NCI-H128 (cell line): ENCODE measurements at regions not wholly inside any gene's neighbourhood (a gene's known extent, or its start where the extent isn't known, plus 50 kb on each side); places are given as distances from the start of the nearest gene placed in this dataset.
"Not testable (repeated sequence)": the region's sequence is repeated elsewhere in the genome, so short reads cannot be mapped to it uniquely, and the experiment has no call there.

ENCODE experiments used
- DNase-seq: peaks from one replicate; lab custom pipeline; 2025; ENCODE audit not compliant: unreplicated experiment; lab: John Stamatoyannopoulos, UW

DNA sequence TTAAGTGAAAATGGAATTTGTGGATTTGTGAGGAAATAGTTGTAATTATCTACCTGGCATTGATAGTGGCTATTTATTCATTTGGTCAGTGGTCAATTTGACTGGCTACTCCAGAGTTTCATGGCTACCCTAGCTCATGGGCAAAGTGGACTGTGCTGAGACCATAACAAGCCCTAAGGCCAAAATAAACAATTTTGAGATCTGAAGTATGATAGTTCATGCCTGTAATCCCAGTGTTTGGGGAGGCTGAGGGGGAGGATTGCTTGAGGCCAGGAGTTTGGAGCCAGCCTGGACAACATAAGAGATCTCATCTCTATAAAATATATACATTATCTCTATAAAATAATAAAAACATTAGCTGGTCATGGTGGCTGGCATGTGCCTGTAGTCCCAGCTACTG is 311.7 kb downstream of the HIVEP2 start:
- no peak for DNase-seq

DNA sequence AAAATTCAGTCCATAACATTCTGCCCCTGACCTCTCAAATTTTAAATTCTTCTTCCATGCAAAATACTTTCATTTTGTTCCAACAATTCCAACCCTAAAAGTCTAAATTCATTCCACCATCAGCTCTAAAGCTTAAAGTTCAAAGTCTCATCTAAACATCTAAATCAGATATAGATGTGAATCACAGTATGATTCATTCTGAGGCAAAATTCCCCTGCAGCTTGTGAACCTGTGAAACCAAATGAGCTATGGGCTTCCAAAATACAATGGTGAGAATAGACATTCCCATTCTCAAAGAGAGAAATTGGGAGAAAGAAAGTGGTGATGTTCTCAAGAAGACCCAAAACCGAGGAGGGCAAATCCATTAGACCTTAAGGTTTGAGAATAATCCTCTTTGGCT is 309.8 kb downstream of the HIVEP2 start:
- DNase-seq, result no peak

DNA sequence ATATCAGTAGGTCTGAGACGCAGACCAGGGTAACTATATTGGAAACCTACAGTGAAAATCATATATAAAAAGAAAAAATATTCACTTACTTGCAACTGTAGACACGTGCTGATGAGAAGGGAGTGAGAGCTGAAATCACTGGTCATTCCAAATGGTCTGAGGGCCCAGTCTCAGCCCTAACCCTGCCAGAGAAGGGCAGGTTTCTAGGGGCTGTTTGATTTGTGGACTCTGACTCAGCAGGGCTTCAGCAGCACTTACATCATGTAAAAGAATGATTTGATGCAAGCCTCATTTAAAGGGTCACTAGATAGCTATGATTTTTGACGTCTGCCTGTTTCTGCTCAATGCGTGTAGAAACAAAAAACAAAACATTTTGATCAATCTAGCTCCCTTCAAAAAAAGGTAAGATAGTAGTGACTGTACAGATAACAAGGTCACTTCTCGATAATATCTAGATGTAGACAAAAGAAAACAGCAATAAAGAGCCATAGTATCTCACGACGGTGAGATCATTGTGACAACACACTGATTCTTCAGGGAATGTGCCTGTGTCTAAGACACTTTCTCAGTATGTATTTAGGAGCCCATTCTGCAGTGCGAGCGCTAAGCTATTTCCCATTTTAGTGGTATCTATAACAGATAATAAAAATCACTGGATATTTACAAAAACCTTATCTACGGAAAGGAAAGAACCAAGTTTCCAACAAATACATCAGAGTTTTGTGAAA is 307.2 kb downstream of the HIVEP2 start:
- no peak for DNase-seq

DNA sequence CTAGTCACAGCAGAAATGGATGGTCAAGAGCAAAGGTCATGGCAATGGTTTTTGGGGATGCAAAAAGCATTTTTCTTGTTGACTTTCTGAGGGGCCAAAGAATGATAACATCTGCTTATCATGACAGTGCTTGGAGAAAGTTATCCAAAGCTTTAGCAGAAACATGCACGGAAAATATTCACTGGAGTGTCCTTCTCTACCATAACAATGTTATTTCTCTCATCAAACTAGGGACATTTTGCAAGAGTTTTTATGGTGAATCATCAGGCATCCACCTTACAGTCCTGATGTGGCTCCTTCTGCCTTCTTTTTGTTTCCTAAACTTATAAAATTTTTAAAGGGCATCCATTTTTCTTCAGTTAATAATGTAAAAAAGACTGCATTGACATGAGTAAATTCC is 302.3 kb downstream of the HIVEP2 start:
- no peak for DNase-seq

DNA sequence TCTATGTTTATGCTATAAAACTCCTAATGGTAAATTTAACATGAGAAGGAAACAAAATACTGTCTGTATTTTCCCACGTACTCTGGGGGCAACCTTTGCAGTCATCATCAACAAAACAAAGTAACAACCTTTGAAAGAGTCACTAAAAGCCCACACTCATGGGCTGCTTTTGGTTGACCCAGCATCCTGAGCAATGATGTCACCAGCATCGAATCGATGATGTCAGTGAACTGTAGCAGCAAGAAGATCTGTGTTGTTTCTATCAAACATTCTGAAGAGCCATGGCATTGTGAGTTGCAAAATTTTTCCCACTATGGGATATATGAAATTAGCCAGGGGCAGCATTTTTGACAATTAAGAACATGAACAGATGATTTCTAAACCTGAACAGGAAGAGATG is 300.1 kb downstream of the HIVEP2 start:
- DNase-seq, result no peak

DNA sequence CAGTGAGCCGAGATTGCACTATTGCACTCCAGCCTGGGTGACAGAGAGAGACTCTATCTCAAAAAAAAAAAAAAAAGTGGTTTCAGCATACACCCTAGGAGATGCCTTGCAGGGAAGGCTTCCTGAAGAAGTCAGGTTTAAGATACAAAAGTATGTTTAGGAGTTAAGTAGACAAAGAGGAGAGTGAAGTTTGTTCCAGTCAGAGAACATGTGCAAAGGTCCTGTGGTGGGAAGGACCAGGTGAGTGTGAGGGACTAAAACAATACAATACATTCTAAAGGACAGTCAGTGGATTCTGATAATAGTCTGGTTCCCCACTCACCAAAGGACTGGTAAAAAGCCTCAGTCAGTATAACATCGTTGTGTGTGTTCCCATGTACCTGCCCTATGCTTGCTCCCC is 299.3 kb downstream of the HIVEP2 start:
- no peak for DNase-seq

DNA sequence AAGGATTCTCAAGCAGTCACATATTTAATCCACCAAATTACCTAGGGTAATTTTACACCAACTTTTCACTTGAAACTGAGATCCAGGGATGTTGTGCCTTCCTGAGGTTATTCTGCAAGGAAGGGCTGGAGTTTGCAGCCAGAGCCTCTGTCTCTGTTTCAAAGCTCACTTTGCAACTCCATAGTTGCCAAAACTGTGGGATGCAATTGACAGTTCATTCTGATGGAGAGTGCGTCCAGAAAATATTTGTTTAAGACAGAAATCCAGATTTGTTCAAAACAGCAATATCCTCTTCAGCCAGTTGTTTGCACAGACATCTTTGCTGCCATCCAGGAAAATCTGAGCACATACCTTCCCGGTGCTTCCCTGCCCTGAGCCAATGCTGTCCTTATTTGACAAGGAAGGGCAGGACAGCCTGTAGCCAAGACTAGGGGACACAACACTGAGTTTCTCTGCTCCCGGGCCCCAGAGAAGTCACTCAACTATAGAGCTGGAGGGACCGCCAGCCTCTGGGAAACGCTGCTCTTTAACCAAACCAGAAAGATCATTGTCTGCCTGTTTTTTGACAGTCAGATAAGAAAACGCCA is 297.4 kb downstream of the HIVEP2 start:
- DNase-seq, result no peak

DNA sequence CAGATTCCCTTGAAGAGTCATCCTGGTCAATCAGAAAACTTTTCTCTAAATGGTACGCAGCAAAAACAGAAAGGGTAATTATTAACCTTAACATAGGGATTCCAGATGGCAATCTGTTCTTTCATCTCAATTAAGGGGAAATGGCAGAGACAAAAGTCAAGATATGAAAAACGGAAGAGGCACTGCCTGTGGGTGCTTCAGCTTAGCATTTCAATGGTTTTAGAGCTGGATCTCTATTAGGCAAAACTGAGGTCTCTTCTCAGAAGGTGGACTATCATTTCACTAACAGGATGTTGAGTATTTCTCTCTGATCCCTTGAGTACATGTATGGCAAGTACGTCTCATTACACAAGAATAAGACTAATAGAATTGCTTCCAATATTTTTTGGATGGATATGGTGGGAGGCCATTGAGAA is 296.9 kb downstream of the HIVEP2 start:
- DNase-seq, result no peak

DNA sequence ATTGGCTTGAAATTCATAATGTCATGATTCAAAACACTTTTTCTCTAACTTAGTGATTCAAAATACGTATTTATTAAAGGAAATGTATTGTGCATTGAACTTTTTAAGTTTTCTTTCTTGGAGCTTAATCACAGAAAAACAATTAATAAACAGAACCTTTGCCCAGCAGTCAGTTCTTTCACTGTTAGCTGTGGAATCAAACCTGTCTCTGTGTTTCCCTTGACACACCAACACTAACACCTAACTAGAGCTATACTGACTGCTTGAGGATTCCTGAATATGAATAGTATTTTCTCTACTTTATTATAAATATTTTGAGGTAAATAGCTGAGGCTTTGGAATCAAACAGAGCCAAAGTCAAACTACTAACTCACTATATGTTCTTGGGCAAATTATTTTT is 296.4 kb downstream of the HIVEP2 start:
- DNase-seq, result no peak

DNA sequence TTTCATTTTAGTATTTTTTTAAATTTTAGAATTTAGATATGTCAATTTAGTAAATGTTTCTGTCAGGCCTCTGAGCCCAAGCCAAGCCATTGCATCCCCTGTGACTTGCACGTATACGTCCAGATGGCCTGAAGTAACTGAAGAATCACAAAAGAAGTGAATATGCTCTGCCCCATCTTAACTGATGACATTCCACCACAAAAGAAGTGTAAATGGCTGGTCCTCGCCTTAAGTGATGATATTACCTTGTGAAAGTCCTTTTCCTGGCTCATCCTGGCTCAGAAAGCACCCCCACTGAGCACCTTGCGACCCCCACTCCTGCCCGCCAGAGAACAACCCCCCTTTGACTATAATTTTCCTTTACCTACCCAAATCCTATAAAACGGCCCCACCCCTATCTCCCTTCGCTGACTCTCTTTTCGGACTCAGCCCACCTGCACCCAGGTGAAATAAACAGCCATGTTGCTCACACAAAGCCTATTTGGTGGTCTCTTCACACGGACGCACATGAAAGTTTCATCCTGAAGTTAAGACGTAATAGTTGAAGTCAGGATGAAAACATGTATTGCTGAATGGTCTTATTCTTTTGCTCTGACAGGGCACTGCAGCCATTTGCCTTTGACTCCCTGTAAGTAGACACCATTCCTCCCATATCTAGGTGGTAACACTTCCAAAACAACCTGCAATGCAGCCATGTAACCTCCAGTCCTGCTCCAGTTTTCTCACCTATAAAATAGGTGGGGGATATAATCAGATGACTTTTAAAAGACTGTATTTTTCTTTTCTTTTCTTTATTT is 295.3 kb downstream of the HIVEP2 start:
- not testable (repeated sequence) for DNase-seq

DNA sequence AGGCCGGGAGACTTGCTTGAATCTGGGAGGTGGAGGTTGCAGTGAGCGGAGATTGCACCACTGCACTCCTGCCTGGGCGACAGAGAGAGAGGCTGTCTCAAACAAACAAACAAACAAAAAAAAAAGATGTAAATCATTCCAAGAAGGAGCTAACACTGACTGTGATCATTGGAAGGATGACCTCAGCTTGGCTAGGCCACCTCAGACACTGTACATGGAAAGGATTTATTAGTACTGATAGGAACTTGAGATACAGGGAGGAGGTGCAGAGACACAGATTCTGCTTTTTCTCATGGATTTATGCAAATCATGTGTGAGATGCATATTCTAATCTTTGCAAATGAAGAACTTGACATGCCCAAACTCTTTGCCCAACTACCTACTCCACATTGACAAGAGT is 293.6 kb downstream of the HIVEP2 start:
- no peak for DNase-seq

DNA sequence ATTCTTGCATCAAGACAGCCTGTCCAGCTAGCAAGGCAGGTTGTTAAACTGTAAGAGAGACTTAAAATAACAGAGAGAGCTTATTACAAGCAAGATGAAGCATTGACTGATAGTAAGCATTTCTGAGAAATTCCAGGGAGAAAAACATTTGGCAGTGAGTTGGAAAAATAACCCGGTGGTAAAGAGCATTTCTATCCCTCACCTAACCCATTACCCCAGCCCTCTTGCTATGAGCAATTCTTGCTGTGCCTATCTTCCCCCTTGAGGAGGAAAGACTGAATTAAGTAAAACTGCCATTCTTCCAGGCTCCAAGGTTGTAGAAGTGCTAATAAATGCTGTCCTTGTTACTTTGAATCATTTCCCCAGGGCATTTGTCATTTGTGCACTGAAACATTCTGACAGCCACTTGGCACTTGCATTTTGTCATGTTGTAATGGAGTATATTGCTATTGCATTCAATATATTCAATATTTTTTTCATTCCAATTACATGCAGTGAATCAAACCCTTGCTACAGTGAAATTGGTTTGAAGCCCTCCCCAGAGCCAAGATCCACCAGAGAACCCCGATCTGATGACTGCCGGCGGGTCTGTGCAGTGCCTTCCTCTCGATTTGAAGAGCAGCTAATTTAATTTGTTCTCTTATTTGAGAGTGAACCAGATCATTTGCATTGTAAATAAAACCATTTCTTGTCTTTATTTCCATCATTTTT is 291.1 kb downstream of the HIVEP2 start:
- DNase-seq, result no peak

DNA sequence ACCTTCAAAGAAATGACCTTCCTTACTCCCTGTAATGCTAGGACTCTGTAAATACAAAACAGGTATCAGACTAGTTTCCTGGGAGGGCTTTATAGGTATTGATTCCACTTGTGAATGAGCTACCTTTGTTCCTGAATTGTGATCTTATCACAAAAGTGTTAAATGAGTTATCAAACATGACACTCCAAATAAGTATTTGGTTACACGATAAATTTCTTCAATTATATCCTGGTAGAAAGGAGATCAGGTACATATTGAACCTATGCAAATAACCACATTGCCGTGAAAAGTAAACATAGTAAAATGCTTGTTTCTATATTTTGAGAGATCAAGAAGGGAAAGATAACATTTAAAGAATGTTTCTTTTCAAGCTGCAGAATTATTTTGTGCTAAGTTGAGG is 285.3 kb downstream of the HIVEP2 start:
- DNase-seq, result no peak

DNA sequence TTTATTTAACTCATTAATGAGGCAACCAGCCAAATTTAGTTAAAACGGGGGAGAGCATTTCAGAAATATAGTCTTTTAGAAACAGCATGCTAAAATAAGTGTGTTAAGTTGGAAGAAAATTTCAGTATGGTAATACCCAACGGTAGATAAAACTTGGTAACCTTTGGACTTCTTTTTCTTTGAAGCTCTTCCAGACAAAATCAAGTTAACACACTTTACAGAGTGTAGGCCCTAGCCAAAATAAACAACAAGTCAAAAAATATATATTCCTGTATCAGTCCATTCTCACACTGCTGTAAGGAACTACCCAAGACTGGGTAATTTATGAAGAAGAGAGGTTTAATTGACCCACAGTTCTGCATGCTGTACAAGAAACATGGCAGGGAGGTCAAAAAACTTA is 279.6 kb downstream of the HIVEP2 start:
- DNase-seq, result no peak

DNA sequence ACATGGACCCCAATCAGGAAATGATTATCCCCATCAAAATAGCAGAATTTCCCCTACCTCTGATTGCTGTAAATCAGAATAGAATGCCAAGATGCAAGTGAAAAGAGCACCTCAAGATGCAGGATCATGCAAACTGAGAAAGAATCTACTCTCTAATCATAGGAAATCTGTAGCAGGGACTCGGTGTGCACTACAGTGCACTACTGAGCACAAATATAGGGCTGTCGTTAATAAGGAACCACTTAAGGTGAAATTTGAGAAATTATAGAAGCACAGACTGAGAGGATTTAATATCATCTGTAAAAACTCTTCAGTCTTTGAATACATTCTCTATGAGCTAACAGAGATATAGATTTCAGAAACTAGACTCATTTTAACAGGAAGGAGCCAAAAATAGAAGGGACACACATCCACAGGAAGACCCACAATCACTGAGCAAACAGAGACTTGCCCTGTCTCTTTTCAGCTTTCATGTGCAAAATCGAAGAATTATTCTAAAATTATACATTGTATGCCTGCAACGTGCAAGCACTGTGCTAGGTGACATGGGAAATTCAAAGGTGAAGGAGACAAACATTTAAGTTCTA is 278.3 kb downstream of the HIVEP2 start:
- no peak for DNase-seq

DNA sequence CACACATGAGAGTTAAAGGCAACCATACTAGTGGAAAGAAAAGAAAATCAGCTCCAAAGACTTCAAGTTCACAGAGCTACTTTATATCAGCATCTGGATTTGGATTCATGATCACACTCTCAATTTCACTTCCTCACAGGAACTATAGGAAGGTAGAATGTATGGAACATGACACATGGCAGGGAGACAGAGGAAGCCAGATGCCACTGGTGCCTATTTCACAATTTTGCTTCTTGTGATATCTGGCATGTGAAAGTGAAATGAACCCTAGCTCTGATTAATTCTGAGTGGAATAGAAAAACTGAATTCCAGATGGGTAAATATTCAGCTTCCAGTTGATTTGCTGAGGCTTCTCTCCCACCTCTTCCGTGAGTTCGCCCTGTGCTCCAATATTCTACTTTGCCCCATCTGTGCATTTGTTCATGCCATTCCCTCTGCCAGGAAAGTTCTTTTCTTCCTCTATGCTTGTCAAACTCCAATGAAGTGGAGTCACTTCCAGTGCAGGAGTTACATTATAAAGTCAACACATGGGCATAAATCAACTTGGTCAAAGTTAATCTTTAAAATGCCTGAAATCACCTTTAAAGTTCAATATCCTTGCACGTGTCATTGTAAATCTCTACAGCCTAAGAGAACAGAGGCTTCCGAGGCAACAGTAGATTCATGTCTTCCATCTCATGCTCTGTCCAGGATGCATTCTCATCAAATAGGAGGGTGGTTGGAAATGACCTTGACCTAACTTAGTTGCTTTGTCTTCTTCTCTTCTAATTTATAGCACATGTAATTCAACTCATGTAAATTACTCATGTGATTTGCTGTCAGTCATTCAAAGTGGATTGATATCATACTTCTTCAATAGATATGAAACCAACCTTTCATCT is 275.3 kb downstream of the HIVEP2 start:
- no peak for DNase-seq

DNA sequence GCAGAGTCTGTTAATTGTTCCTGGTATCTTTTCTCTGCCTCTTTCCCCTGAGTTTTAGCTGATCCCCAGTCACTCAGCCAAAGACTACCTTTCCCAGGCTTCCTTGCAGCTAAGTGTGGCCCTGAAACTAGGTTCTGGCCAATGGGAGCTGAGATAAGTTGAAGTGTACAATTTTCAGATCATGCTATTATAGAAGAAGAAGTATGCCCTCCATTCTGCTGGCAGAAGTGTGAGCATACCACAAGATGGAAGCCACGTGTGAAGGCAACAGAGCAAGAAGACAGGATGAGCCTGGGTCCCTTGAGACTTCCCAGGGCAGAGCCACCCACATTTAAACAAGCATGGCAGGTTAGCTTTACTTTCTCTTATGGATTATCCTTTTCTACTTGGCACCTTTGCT is 273.2 kb downstream of the HIVEP2 start:
- no peak for DNase-seq

DNA sequence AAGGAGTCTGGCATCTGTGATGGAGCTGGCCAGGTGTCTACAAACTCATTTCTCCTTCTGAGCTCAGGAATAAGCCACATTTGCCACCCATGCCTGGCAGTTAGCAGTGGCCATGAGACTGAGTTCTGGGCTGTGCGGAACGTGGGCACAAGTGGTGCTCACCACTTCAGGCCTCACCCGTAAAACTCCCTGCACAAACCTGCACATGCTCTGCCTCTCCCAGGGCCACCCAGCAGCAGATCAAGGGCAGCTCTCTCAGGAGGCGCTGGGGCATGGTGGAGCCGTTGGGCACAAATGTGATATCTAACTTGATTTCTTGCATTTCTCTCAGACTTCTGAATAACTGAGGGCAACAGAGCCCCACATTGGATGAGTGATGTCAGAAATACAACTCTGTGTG is 269.5 kb downstream of the HIVEP2 start:
- DNase-seq, result no peak

DNA sequence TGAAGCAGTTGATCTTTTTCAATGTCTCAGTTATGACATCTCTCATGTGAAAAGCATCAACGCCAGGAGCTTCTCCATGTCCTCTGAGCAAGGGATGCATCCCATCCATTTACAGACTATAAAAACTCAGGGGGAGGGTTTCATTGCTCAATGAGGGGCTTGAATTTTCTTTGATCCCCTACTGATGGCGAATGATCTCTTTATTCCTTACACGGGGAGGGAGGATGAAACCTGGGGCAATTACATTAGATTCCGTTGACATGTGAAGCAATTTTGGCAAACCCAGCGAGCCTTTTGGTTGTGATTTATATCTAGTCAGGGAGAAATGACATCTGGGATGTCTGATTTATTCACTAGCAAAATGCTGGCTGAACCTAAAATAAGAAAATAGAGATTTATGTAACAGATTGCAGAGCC is 268.9 kb downstream of the HIVEP2 start:
- DNase-seq, result no peak

DNA sequence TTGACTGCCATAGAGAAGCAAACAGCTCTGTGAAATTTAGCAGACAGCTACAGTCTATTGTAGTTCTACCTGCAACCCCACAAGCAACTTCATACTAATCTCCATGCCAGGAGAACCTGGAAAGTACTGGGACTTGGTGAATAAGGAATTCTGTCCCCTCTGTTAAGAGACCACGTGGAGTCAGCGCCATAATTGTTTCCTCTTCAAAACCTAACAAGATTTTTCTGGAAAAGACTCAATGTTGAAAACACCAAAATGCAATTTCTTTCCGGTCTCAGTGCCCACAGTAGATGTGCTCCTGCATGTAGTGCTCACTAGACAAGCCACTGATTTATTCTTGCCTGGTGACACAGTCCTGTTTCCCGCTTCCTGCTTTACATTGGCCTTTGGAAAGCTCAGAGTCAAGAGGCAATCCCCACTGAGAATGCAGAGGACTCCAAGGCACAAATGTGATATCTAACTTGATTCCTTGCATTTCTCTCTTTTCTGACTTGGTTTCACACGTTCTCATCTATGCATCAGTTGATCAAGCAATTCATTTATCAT is 268.3 kb downstream of the HIVEP2 start:
- no peak for DNase-seq
